ENCODE measurements at regions not wholly inside any gene's neighbourhood (a gene's known extent, or its start where the extent isn't known, plus 50 kb on each side); places are given as distances from the start of the nearest gene placed in this dataset.

DNA sequence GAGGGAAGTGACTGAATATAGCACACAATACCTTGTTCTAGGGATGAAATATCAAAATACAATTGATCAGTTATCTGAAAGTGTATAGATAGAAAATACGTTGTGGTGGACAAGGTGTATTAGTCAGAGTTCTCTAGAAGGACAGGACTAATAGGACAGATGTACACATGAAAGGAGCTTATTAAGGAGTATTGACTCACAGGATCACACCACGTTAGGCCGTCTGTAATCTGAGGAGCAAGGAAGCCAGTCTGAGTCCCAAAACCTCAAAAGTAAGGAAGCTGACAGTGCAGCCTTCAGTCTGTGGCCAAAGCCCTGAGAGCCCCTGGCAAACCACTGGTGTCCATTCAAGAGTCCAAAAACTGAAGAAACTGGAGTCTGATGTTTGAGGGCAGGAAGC lies 406.1 kb downstream of the MDFIC start:
- TF ChIP-seq, protein P1, sequence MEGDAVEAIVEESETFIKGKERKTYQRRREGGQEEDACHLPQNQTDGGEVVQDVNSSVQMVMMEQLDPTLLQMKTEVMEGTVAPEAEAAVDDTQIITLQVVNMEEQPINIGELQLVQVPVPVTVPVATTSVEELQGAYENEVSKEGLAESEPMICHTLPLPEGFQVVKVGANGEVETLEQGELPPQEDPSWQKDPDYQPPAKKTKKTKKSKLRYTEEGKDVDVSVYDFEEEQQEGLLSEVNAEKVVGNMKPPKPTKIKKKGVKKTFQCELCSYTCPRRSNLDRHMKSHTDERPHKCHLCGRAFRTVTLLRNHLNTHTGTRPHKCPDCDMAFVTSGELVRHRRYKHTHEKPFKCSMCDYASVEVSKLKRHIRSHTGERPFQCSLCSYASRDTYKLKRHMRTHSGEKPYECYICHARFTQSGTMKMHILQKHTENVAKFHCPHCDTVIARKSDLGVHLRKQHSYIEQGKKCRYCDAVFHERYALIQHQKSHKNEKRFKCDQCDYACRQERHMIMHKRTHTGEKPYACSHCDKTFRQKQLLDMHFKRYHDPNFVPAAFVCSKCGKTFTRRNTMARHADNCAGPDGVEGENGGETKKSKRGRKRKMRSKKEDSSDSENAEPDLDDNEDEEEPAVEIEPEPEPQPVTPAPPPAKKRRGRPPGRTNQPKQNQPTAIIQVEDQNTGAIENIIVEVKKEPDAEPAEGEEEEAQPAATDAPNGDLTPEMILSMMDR (IDR thresholded peaks at IDR 0.05): no peak
- no peak for TF ChIP-seq POLR2A (IDR thresholded peaks at IDR 0.05)

Measured in esophagus squamous epithelium (tissue), 4 donors.